ENCODE measurements at regions not wholly inside any gene's neighbourhood (a gene's known extent, or its start where the extent isn't known, plus 50 kb on each side); places are given as distances from the start of the nearest gene placed in this dataset.

DNA sequence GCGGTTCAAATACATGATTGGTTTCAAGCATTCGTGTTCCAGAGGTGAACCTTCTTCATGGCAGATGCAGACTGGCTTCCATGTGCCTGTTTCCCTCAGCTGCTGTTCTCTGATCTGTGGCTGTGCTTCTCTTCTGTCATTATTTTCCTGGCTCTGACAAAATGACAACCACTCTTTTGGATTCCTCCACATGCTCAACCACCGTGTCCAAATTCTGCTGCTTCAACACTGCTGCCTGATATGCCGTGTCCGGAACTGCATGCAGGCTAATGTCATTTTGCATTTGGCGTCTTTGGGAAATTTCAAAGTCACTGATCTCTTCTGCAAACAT lies 368.7 kb upstream of the ZNF608 start:
- Mint-ChIP-seq H3K27me3 (no peaks in the 10 kb centered on the region), H3K4me1 (no peaks in the 10 kb centered on the region), H3K4me3 (no peak overlapping the region), H3K9me3 (peaks cover 3 to 25% (median 6%) of the 10 kb centered on the region in 7 donors), H3K36me3 (no peaks in the 10 kb centered on the region), H3K27ac (no peak overlapping the region)
- Histone ChIP-seq H3K27ac (ENCODE audit: insufficient read depth, low read length, poor library complexity, severe bottlenecking) (no peak overlapping the region), H3K36me3 (ENCODE audit: control insufficient read depth, insufficient read depth, low read length) (no peaks in the 10 kb centered on the region), H3K4me1 (ENCODE audit: control insufficient read depth, insufficient read depth, low read length, poor library complexity, severe bottlenecking) (no peaks in the 10 kb centered on the region), H3K27me3 (ENCODE audit: control insufficient read depth, insufficient read depth, low read length) (no peaks in the 10 kb centered on the region), H3K4me3 (ENCODE audit: low read depth, low read length) (no peak overlapping the region), H3K9me3 (ENCODE audit: control insufficient read depth in 2 of 2, low read length in 2 of 2) (no peaks in the 10 kb centered on the region)
- DNase-seq (no peak), ATAC-seq (ENCODE audit: low read depth in 2 of 2) (no peak)

DNA sequence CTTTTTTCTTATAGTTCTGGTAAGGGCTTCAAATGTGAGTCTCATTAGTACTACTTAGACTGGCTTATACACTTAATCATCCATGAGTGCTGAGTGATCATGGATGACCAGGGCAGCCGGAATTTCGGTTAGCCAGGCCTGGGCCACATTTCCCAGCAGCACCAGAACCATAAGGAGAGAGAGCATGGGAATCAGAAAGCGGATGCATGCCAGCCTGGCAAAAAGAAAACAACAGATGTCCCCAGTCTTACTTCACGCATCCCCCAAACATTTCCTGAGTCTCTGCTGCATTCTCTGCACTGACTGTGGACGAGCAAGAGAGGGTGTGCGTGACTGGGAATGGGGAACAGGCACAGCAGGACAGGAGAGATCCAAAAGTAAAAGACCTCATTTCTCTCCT lies 371.1 kb upstream of the ZNF608 start:
- Mint-ChIP-seq H3K9me3 (peaks cover 0 to 15% (median 4%) of the 10 kb centered on the region in 7 donors), H3K4me1 (no peaks in the 10 kb centered on the region), H3K27ac (no peak overlapping the region), H3K4me3 (no peak overlapping the region), H3K36me3 (no peaks in the 10 kb centered on the region), H3K27me3 (peaks cover 4% of the 10 kb centered on the region)
- ATAC-seq (ENCODE audit: low read depth in 2 of 2) (no peak), DNase-seq (no peak)
- H3K4me1 ChIP-seq (ENCODE audit: control insufficient read depth, insufficient read depth, low read length, poor library complexity, severe bottlenecking) = no peaks in the 10 kb centered on the region
- H3K4me3 ChIP-seq (ENCODE audit: low read depth, low read length) = no peak overlapping the region
- no peak overlapping the region for H3K27ac ChIP-seq (ENCODE audit: insufficient read depth, low read length, poor library complexity, severe bottlenecking)
- H3K36me3 ChIP-seq (ENCODE audit: control insufficient read depth, insufficient read depth, low read length) = no peaks in the 10 kb centered on the region
- no peaks in the 10 kb centered on the region for H3K9me3 ChIP-seq (ENCODE audit: control insufficient read depth in 2 of 2, low read length in 2 of 2)
- no peaks in the 10 kb centered on the region for H3K27me3 ChIP-seq (ENCODE audit: control insufficient read depth, insufficient read depth, low read length)

DNA sequence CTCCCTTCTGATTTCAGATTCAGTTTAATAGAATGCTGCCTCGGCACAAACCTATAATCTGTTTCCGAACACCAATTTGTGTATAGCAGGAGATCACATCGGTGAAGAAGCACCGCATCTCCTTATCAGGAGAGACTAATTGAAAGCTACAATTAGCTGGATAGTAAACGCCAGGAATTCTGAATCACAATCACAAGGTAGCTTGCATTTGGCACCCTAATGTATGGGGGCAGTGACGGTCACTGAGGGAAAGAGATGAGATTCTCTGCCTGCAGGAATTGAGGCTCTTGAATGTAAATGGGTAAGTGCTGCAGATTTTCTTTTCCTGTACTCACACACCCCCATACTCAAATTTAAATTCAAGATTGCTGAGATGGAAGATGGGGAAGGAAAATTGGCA lies 373.6 kb upstream of the ZNF608 start:
- Mint-ChIP-seq H3K27ac (no peak overlapping the region), H3K27me3 (peaks cover 4% of the 10 kb centered on the region), H3K36me3 (no peaks in the 10 kb centered on the region), H3K4me3 (no peak overlapping the region), H3K9me3 (peaks cover 0 to 14% (median 4%) of the 10 kb centered on the region in 7 donors), H3K4me1 (no peaks in the 10 kb centered on the region)
- DNase-seq (no peak), ATAC-seq (ENCODE audit: low read depth in 2 of 2) (no peak)
- Histone ChIP-seq H3K27ac (ENCODE audit: insufficient read depth, low read length, poor library complexity, severe bottlenecking) (no peak overlapping the region), H3K4me1 (ENCODE audit: control insufficient read depth, insufficient read depth, low read length, poor library complexity, severe bottlenecking) (no peaks in the 10 kb centered on the region), H3K4me3 (ENCODE audit: low read depth, low read length) (no peak overlapping the region), H3K36me3 (ENCODE audit: control insufficient read depth, insufficient read depth, low read length) (no peaks in the 10 kb centered on the region), H3K9me3 (ENCODE audit: control insufficient read depth in 2 of 2, low read length in 2 of 2) (no peaks in the 10 kb centered on the region), H3K27me3 (ENCODE audit: control insufficient read depth, insufficient read depth, low read length) (no peaks in the 10 kb centered on the region)

DNA sequence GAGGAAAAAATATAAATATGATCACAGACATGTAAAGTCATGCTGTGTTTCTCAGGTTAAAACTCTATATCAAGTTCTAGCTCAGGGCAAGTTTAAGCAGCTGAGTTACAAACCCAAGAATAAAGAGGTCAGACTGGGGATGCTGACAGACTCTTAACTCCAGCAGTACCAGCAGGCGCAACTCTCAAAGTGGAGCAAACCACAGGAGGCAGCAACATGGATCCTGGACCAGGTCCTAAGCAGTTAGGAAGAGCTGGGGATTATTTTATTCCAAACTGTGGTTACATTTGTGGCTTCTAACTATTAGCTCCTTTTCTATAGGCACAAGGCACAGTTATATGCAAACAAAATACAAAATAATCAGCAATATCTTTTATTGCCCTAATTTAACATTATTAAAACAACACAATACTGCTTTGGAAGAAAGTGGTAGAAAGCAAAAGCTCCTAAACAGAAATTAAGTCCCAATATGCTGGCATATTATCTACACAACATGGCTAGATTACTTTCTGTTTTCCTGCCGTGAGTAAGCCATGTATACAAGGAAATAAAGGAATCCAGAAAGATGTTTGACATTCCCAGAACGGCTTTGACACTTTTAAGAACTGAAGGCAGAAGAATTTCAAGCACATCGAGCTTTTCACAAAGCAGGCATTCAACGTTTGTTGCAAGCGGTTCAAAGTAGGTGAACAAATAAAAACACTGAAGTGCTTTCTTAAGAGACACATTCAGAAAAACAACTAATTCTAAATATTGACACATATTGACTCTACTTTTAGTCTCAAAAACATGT lies 378.8 kb upstream of the ZNF608 start:
- Histone ChIP-seq H3K4me3 (ENCODE audit: low read depth, low read length) (no peak overlapping the region), H3K4me1 (ENCODE audit: control insufficient read depth, insufficient read depth, low read length, poor library complexity, severe bottlenecking) (no peaks in the 10 kb centered on the region), H3K36me3 (ENCODE audit: control insufficient read depth, insufficient read depth, low read length) (no peaks in the 10 kb centered on the region), H3K27ac (ENCODE audit: insufficient read depth, low read length, poor library complexity, severe bottlenecking) (no peak overlapping the region), H3K9me3 (ENCODE audit: control insufficient read depth in 2 of 2, low read length in 2 of 2) (no peaks in the 10 kb centered on the region), H3K27me3 (ENCODE audit: control insufficient read depth, insufficient read depth, low read length) (no peaks in the 10 kb centered on the region)
- ATAC-seq (ENCODE audit: low read depth in 2 of 2) (no peak), DNase-seq (no peak)
- Mint-ChIP-seq H3K36me3 (no peaks in the 10 kb centered on the region), H3K4me3 (no peak overlapping the region), H3K9me3 (peaks cover 0 to 14% (median 8%) of the 10 kb centered on the region in 7 donors), H3K4me1 (no peaks in the 10 kb centered on the region), H3K27ac (no peak overlapping the region), H3K27me3 (peaks cover 4% of the 10 kb centered on the region)

DNA sequence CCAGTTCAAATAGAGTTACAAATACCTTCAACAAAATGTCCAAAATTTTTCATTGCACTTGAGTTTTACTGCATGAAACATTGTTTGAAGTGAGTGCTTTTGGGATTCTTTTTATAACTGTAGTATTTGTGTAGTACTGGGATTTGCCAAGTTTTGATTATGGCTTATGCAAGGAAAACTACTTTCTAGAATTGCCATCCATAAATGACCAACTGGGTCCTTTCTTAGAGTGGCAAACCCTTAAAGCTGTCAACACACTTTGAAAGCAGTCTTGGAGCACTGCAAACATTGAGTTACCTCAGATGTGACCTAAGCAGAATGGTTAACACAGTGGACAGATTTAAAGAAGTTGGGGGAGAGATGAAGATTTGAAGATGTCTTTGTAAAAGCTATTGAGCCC lies 379.6 kb upstream of the ZNF608 start:
- Mint-ChIP-seq H3K27me3 (peaks cover 2% of the 10 kb centered on the region), H3K27ac (no peak overlapping the region), H3K36me3 (no peaks in the 10 kb centered on the region), H3K4me1 (no peaks in the 10 kb centered on the region), H3K4me3 (no peak overlapping the region), H3K9me3 (peaks cover 0 to 14% (median 6%) of the 10 kb centered on the region in 7 donors)
- no peaks in the 10 kb centered on the region for H3K9me3 ChIP-seq (ENCODE audit: control insufficient read depth in 2 of 2, low read length in 2 of 2)
- H3K27ac ChIP-seq (ENCODE audit: insufficient read depth, low read length, poor library complexity, severe bottlenecking) = no peak overlapping the region
- no peak for ATAC-seq (ENCODE audit: low read depth in 2 of 2)
- no peak overlapping the region for H3K4me3 ChIP-seq (ENCODE audit: low read depth, low read length)
- H3K36me3 ChIP-seq (ENCODE audit: control insufficient read depth, insufficient read depth, low read length) = no peaks in the 10 kb centered on the region
- H3K27me3 ChIP-seq (ENCODE audit: control insufficient read depth, insufficient read depth, low read length) = no peaks in the 10 kb centered on the region
- no peak for DNase-seq
- no peaks in the 10 kb centered on the region for H3K4me1 ChIP-seq (ENCODE audit: control insufficient read depth, insufficient read depth, low read length, poor library complexity, severe bottlenecking)

DNA sequence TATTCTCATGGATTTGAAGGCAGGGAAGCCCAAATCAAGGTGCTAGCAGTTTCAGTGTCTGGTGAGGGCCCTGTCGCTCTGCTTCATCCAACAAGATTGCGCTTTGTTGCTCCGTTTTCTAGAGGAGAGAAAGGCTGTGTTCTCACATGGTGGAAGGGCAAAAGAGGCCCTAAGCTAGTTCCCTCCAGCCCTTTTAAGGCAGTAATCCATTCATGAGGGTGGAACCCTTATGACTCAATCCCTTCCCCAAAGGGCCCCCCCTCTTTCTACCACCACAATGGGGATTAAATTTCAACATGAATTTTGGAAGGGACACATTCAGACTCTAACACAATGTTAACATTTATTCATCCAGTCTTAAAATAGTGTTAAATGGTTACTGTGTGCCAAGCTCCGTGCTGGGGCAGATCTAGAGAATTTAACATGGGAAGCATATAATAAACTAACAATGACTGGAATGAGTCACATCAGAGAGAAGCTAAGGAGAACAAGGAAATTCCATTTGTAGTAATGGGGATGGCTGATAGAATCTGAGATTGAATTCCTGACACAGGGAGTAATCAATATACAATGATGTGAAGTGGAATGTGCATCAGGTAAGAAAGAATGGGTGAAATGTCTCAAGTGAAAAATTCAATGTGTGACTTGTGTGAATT lies 382.8 kb upstream of the ZNF608 start:
- no peaks in the 10 kb centered on the region for H3K4me1 Mint-ChIP-seq
- ATAC-seq (ENCODE audit: low read depth in 2 of 2) (no peak), DNase-seq (no peak)
- H3K36me3 Mint-ChIP-seq = no peaks in the 10 kb centered on the region
- Histone ChIP-seq H3K36me3 (ENCODE audit: control insufficient read depth, insufficient read depth, low read length) (no peaks in the 10 kb centered on the region), H3K9me3 (ENCODE audit: control insufficient read depth in 2 of 2, low read length in 2 of 2) (no peaks in the 10 kb centered on the region), H3K4me3 (ENCODE audit: low read depth, low read length) (no peak overlapping the region), H3K4me1 (ENCODE audit: control insufficient read depth, insufficient read depth, low read length, poor library complexity, severe bottlenecking) (no peaks in the 10 kb centered on the region), H3K27me3 (ENCODE audit: control insufficient read depth, insufficient read depth, low read length) (no peaks in the 10 kb centered on the region), H3K27ac (ENCODE audit: insufficient read depth, low read length, poor library complexity, severe bottlenecking) (no peak overlapping the region)
- H3K9me3 Mint-ChIP-seq = peaks cover under 1 to 14% (median 4%) of the 10 kb centered on the region in 7 donors
- no peak overlapping the region for H3K27ac Mint-ChIP-seq
- H3K4me3 Mint-ChIP-seq = no peak overlapping the region
- no peaks in the 10 kb centered on the region for H3K27me3 Mint-ChIP-seq

DNA sequence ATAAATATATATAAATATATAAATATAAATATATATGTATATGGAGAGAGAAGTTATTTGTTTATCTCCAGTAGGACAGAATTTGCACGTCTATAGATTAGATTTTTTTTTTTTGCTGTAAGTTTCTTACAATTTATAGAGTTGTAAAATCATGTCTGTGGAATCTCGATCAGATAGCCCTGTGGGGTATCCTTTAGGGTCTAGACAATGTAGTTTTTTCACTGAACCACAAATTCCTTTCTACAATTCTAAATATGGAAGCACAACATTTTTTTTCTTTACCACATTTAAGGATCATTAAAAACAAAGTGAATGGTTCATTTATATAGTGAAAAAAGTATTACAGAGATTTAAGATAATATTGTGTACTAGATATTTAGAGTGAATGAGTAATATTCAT lies 384.2 kb upstream of the ZNF608 start:
- DNase-seq (no peak), ATAC-seq (ENCODE audit: low read depth in 2 of 2) (no peak)
- Histone ChIP-seq H3K4me1 (ENCODE audit: control insufficient read depth, insufficient read depth, low read length, poor library complexity, severe bottlenecking) (no peaks in the 10 kb centered on the region), H3K27ac (ENCODE audit: insufficient read depth, low read length, poor library complexity, severe bottlenecking) (no peak overlapping the region), H3K36me3 (ENCODE audit: control insufficient read depth, insufficient read depth, low read length) (no peaks in the 10 kb centered on the region), H3K9me3 (ENCODE audit: control insufficient read depth in 2 of 2, low read length in 2 of 2) (no peaks in the 10 kb centered on the region), H3K27me3 (ENCODE audit: control insufficient read depth, insufficient read depth, low read length) (no peaks in the 10 kb centered on the region), H3K4me3 (ENCODE audit: low read depth, low read length) (no peak overlapping the region)
- H3K27ac Mint-ChIP-seq = no peak overlapping the region
- H3K4me1 Mint-ChIP-seq = no peaks in the 10 kb centered on the region
- peaks cover 1 to 14% (median 4%) of the 10 kb centered on the region in 7 donors for H3K9me3 Mint-ChIP-seq
- no peak overlapping the region for H3K4me3 Mint-ChIP-seq
- H3K27me3 Mint-ChIP-seq = no peaks in the 10 kb centered on the region
- no peaks in the 10 kb centered on the region for H3K36me3 Mint-ChIP-seq
